Mammary epithelial cell (primary cell): ENCODE measurements at regions not wholly inside any gene's neighbourhood (a gene's known extent, or its start where the extent isn't known, plus 50 kb on each side); places are given as distances from the start of the nearest gene placed in this dataset.

Experiments
- EZH2 ChIP-seq: IDR thresholded peaks from 2 replicates; pipeline ENCODE4 v1.6.1; 2012; ENCODE audit warnings: low read length, inconsistent platforms, borderline replicate concordance
- TF ChIP-seq, protein P1 (sequence below), 2 donors: IDR thresholded peaks in 1 of 2; conservative IDR thresholded peaks in 1 of 2; 2 replicates each; pipeline ENCODE4 v1.5.1; 2011 to 2012; ENCODE audit warnings: inconsistent platforms in 2 of 2, low read length in 2 of 2, mild to moderate bottlenecking in 2 of 2, control low read depth in 1 of 2, low read depth in 1 of 2; ENCODE audit not compliant: insufficient read depth in 1 of 2; ENCODE audit errors: extremely low read depth in 1 of 2

- TF ChIP-seq, protein P1, sequence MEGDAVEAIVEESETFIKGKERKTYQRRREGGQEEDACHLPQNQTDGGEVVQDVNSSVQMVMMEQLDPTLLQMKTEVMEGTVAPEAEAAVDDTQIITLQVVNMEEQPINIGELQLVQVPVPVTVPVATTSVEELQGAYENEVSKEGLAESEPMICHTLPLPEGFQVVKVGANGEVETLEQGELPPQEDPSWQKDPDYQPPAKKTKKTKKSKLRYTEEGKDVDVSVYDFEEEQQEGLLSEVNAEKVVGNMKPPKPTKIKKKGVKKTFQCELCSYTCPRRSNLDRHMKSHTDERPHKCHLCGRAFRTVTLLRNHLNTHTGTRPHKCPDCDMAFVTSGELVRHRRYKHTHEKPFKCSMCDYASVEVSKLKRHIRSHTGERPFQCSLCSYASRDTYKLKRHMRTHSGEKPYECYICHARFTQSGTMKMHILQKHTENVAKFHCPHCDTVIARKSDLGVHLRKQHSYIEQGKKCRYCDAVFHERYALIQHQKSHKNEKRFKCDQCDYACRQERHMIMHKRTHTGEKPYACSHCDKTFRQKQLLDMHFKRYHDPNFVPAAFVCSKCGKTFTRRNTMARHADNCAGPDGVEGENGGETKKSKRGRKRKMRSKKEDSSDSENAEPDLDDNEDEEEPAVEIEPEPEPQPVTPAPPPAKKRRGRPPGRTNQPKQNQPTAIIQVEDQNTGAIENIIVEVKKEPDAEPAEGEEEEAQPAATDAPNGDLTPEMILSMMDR (conservative IDR thresholded peaks at IDR 0.05 in 1 of 2, IDR thresholded peaks at IDR 0.05 in 1 of 2; ENCODE audit: extremely low read depth in 1 of 2, insufficient read depth in 1 of 2, low read depth in 1 of 2, low read length in 2 of 2), result no peak
- TF ChIP-seq EZH2, result no peak
Observed at GRCh38 chr13:67299751-67300150, 69.6 kb upstream of the PCDH9 start.
